Astrocyte (in vitro differentiated cells and primary cell): ENCODE measurements at regions not wholly inside any gene's neighbourhood (a gene's known extent, or its start where the extent isn't known, plus 50 kb on each side); places are given as distances from the start of the nearest gene placed in this dataset.

Experiments used
- EZH2 ChIP-seq: IDR thresholded peaks from 2 replicates; pipeline ENCODE4 v1.6.1; 2012; ENCODE audit warnings: mild to moderate bottlenecking, low read length, inconsistent platforms; ENCODE audit not compliant: insufficient read depth
- TF ChIP-seq, protein P1 (sequence below): IDR thresholded peaks from 2 replicates; pipeline ENCODE4 v1.5.1; 2011; ENCODE audit warnings: low read depth, mild to moderate bottlenecking, inconsistent platforms, low read length, moderate library complexity; ENCODE audit not compliant: insufficient read depth

DNA sequence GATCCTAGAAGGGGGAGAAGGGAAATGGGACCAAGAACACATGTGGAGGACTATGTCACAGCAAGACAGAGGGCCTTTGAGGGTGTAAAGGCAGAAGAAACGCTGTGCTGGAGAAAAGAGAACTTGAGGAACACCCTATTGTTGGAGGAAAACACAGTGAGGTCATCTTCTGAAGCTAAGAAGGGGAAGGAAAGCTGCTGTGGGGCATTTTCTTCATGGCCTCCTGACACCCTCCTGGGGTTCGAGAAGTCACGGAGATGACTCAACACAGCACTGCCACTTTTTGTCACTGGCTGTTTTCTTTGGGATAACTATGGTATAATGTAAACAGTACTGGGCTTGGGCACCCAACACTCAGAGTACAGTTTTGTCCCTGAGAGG, 492.6 kb upstream of the CADM1 start:
- TF ChIP-seq, protein P1, sequence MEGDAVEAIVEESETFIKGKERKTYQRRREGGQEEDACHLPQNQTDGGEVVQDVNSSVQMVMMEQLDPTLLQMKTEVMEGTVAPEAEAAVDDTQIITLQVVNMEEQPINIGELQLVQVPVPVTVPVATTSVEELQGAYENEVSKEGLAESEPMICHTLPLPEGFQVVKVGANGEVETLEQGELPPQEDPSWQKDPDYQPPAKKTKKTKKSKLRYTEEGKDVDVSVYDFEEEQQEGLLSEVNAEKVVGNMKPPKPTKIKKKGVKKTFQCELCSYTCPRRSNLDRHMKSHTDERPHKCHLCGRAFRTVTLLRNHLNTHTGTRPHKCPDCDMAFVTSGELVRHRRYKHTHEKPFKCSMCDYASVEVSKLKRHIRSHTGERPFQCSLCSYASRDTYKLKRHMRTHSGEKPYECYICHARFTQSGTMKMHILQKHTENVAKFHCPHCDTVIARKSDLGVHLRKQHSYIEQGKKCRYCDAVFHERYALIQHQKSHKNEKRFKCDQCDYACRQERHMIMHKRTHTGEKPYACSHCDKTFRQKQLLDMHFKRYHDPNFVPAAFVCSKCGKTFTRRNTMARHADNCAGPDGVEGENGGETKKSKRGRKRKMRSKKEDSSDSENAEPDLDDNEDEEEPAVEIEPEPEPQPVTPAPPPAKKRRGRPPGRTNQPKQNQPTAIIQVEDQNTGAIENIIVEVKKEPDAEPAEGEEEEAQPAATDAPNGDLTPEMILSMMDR: no peak
- TF ChIP-seq EZH2: no peak
